RWPE1 (cell line): ENCODE measurements at regions not wholly inside any gene's neighbourhood (a gene's known extent, or its start where the extent isn't known, plus 50 kb on each side); places are given as distances from the start of the nearest gene placed in this dataset.
"Not testable (repeated sequence)": the region's sequence is repeated elsewhere in the genome, so short reads cannot be mapped to it uniquely, and the experiment has no call there.

Experiments
- CTCF ChIA-PET: fragments of 350-600 bp; sonication (Branson Sonifier 250); formaldehyde crosslinking; extraction: SDS; loops from one replicate; lab custom pipeline; 2021; lab: Yijun Ruan, JAX
- POLR2A ChIA-PET: fragments of 400-600 bp; formaldehyde crosslinking; extraction: SDS; loops from one replicate; lab custom pipeline; 2020; ENCODE audit warnings: antibody characterized with exemption; ENCODE audit not compliant: low non-redundant PET; lab: Yijun Ruan, JAX
- DNase-seq: peaks from one replicate; pipeline ENCODE4 v3.0.0; 2012; ENCODE audit warnings: low spot score
- H3K27ac ChIP-seq: fragments of 450-650 bp; 2 replicates; pipeline ENCODE4 v1.5.1; 2017
- TF ChIP-seq, protein P1 (sequence below): fragments of 450-650 bp; conservative IDR thresholded peaks from 2 replicates; pipeline ENCODE4 v1.5.1; 2017; ENCODE audit warnings: low read depth, mild to moderate bottlenecking

DNA sequence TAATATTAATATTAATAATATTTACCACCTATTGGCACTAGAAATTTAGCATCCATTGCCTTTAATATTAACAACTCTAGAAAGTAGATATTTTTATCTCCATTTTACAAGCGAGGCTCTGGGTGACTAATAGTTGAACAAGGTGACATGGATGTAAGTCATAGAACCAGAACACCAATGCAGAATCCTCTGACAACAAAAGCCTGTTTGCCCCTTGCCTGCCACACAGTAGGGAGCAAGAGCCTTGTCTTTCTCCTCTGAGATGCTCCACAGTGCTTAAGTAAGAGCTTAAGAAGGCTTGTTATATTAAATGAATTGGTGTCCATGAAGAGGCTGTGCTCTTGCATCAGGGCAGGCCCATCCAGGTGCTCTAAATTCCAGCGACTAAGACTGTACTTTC, 51.2 kb upstream of the LBX1 start:
- ChIA-PET POLR2A (no interaction called here), CTCF (interaction anchor here (0.5 to 0.6 kb wide), 2 partner anchors 11 to 186 kb away, joined by 3 read pairs; no protein-coding TSS in a partner anchor)
- no peak overlapping the region for H3K27ac ChIP-seq
- TF ChIP-seq, protein P1, sequence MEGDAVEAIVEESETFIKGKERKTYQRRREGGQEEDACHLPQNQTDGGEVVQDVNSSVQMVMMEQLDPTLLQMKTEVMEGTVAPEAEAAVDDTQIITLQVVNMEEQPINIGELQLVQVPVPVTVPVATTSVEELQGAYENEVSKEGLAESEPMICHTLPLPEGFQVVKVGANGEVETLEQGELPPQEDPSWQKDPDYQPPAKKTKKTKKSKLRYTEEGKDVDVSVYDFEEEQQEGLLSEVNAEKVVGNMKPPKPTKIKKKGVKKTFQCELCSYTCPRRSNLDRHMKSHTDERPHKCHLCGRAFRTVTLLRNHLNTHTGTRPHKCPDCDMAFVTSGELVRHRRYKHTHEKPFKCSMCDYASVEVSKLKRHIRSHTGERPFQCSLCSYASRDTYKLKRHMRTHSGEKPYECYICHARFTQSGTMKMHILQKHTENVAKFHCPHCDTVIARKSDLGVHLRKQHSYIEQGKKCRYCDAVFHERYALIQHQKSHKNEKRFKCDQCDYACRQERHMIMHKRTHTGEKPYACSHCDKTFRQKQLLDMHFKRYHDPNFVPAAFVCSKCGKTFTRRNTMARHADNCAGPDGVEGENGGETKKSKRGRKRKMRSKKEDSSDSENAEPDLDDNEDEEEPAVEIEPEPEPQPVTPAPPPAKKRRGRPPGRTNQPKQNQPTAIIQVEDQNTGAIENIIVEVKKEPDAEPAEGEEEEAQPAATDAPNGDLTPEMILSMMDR = no peak
- DNase-seq = no peak

DNA sequence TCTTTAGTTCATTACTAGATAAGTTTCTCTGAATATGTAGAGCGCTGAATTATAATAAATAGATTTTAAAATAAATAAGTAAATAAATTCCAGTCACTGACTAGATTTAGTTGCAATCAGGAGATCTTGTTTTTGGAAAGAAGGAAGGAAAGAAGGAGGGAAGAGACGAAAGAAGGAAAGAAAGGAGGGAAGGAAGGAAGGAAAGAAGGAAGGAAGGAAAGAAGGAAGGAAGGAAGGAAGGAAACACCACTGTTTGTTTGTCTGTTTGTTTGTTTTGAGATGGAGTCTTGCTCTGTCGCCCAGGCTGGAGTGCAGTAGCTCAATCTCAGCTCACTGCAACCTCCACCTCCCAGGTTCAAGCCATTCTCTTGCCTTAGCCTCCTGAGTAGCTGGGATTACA, 51.7 kb upstream of the LBX1 start:
- POLR2A ChIA-PET, DNase-seq: not testable (repeated sequence)
- CTCF ChIA-PET = interaction anchor here (0.5 to 1.1 kb wide), 2 partner anchors 68 to 186 kb away, joined by 3 to 4 read pairs; no protein-coding TSS in a partner anchor

DNA sequence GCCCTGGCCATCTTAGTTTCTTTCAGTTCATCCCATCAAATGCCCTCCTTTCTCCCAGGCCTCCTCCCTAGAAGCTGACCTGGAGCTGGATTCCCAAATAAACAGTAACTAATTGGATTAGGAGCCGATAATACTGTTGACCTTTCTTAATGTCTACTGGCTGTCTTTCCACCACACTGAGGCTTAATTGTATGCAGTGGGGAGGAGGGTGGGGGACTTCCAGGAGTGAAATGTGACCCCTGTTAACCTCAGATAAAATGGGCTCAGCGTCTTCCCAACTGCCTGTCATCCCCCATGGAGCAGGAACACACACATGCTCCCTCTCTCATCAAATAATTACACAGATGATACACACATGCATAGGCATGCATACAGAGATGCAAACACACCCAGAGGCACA, 53.7 kb upstream of the LBX1 start:
- CTCF ChIA-PET = interaction anchor here (0.6 to 1.5 kb wide), 4 partner anchors 9 to 227 kb away, joined by 3 to 6 read pairs (median 5); no protein-coding TSS in a partner anchor

More for the DNA sequence above, 51.7 kb upstream of the LBX1 start:
- H3K27ac ChIP-seq = not testable (repeated sequence)

DNA sequence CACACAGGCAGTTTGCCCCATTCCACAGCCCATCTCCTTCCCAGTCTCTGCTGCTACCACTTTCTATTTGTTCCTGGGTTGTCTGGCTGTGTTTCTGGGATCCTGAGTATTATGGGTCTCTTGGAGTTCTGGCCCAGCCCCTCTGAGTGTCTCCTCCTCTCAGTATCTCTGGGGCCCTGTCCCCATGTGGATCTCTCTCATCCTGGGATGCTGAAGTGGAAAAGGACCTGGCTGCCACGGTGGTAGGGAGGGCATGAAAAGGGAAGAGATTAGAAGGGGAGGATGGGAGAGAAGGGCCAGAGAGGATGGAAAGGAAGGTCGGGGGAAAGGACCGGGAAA, 54.5 kb upstream of the LBX1 start:
- TF ChIP-seq, protein P1 = no peak
- no peak overlapping the region for H3K27ac ChIP-seq
- DNase-seq = no peak
- POLR2A ChIA-PET = no interaction called here
- CTCF ChIA-PET = interaction anchor here (1.5 kb wide), 1 partner anchor 70 kb away, joined by 8 read pairs; no protein-coding TSS in a partner anchor

More for the DNA sequence above, 53.7 kb upstream of the LBX1 start:
- no peak for DNase-seq
- POLR2A ChIA-PET = no interaction called here
- no peak overlapping the region for H3K27ac ChIP-seq
- TF ChIP-seq, protein P1 = no peak

DNA sequence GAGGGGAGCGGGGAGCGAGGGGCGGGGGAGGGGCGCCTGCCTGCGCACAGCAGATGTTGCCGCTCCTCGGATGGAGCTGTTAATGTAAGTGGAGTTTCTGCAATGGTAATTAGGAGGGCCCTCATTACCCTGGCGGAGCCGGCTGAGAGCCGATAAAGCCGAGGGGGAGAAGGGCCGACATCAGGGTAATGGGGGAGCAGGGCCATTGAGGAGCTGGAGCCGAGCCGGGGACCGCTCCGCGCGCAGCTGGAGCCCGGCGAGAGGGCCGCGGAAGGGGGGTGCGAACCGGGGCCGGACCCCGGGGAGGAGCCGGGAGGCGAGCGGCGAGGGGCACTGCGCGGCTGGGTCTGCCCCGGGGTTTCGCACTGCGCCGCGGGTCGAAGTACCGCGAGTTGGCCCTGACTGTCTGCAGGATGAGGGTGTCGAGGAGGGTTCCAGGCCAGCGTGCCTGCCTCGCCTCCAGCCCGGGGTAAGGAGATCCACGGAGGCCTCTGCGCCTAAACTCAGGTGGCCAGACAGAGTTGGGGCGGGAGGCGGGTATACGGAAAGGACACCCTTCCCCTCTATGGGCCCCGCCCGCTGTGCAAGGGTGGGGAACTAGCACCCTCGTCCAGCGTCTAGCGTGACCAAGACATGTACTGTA, 55.0 kb upstream of the LBX1 start:
- ChIA-PET CTCF (interaction anchor here (0.7 to 1.5 kb wide), 3 partner anchors 12 to 70 kb away, joined by 3 to 8 read pairs (median 5); no protein-coding TSS in a partner anchor), POLR2A (no interaction called here)
- TF ChIP-seq, protein P1 = no peak
- no peak for DNase-seq
- H3K27ac ChIP-seq = no peak overlapping the region

DNA sequence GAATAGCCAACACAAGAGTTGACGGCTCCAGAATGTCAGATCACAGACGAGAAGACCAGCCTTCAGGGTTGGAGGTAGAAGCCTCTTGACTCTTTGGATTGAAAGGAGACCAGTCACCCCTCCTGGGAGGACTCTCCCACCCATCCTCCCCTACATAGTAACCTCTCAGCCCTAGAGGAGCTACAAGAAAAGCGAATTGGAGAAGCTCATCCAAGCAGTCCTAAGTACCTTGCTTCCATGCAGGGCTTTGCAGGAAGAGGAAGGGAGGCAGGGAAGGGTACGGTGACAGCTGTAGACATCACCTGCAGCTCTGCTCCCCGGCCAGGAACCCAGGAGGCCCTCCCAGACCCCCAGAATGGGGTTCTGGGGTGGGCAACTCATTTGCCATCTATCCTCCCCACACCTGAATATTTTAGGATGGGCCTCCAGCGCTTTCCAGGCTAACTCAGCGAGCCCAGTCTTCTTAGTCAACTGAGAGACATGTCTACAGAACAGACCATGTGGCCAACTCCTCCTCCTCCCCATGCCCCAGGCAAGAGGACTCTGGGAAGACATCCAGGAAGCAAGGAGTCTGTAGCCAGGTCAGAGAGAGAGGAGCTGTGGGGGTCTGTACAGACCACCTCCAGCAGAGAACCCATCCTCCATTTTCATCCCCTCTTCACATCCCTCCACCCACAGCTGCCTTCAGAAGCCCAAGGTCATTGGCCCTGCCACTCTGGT, 55.6 kb upstream of the LBX1 start:
- no peak for DNase-seq
- ChIA-PET CTCF (interaction anchor here (0.7 to 8.4 kb wide), 4 partner anchors 13 to 71 kb away, joined by 3 to 108 read pairs (median 6); no protein-coding TSS in a partner anchor), POLR2A (no interaction called here)
- TF ChIP-seq, protein P1 = no peak
- no peak overlapping the region for H3K27ac ChIP-seq
